ENCODE measurements at regions not wholly inside any gene's neighbourhood (a gene's known extent, or its start where the extent isn't known, plus 50 kb on each side); places are given as distances from the start of the nearest gene placed in this dataset.

- H3K4me2 ChIP-seq (ENCODE audit: insufficient read depth in 1 of 2, low read depth in 2 of 2, low read length in 2 of 2) = no peak overlapping the region
- H3K23me2 ChIP-seq (ENCODE audit: low read depth, low read length) = no peaks in the 10 kb centered on the region
- no peaks in the 10 kb centered on the region for H3K27me3 ChIP-seq (replicated peaks in 1 of 4; ENCODE audit: control insufficient read depth in 3 of 4, extremely low read depth in 1 of 4, insufficient read depth in 3 of 4, low read length in 3 of 4)
- no peaks in the 10 kb centered on the region for H3K4me1 ChIP-seq (replicated peaks in 1 of 4; ENCODE audit: control insufficient read depth in 3 of 4, insufficient read depth in 4 of 4, low read length in 3 of 4)
- H3K9ac ChIP-seq (replicated peaks in 1 of 4; ENCODE audit: extremely low read depth in 1 of 4, low read depth in 3 of 4, low read length in 3 of 4) = no peak overlapping the region
- H2AK5ac ChIP-seq (ENCODE audit: low read depth, low read length) = no peak overlapping the region
- H2BK15ac ChIP-seq (ENCODE audit: low read length) = no peak overlapping the region
- no peak overlapping the region for H2BK20ac ChIP-seq (ENCODE audit: low read length)
- H3K56ac ChIP-seq (replicated peaks; ENCODE audit: insufficient read length, low read depth, low read length) = no peak overlapping the region
- no peak for DNase-seq (ENCODE audit: low read depth in 1 of 2, low spot score in 2 of 2)
- no peak overlapping the region for H3K27ac ChIP-seq (ENCODE audit: low read depth, low read length)
- H2BK12ac ChIP-seq (ENCODE audit: low read depth, low read length) = no peak overlapping the region
- ChIA-PET POLR2A (ENCODE audit: partially characterized antibody) (no interaction called here), CTCF (ENCODE audit: partially characterized antibody) (interaction anchor here (1.0 kb wide), 1 partner anchor 22 kb away, joined by 4 read pairs; no protein-coding TSS in a partner anchor)
- H3K79me2 ChIP-seq (ENCODE audit: control insufficient read depth in 1 of 2, insufficient read depth in 2 of 2, low read length in 2 of 2) = no peaks in the 10 kb centered on the region
- H4K5ac ChIP-seq (ENCODE audit: insufficient read length, low read depth, low read length) = no peak overlapping the region
- H4K91ac ChIP-seq (replicated peaks; ENCODE audit: insufficient read length, low read length) = no peak overlapping the region
- no peak overlapping the region for H3K4me3 ChIP-seq (ENCODE audit: extremely low read depth in 1 of 4, insufficient read depth in 2 of 4, low read depth in 3 of 4, low read length in 4 of 4)
- no peaks in the 10 kb centered on the region for H3K36me3 ChIP-seq (ENCODE audit: control insufficient read depth in 2 of 4, insufficient read depth in 4 of 4, low read length in 3 of 4)
- no peak overlapping the region; the same call in 1 of the 2 replicates for H2AFZ ChIP-seq (ENCODE audit: low read length)
- H2BK5ac ChIP-seq (ENCODE audit: low read depth, low read length) = no peak overlapping the region
- H3K23ac ChIP-seq (ENCODE audit: insufficient read length) = no peak overlapping the region
- FAIRE-seq = no peak
- H4K8ac ChIP-seq (ENCODE audit: extremely low read depth, insufficient read depth, low read length) = no peak overlapping the region
- H3K4ac ChIP-seq (replicated peaks; ENCODE audit: insufficient read length, low read depth, low read length) = no peak overlapping the region
- H3K9me3 ChIP-seq (ENCODE audit: insufficient read depth in 2 of 2, low read depth in 1 of 2, low read length in 1 of 2) = no peaks in the 10 kb centered on the region
- no peak overlapping the region for H3K18ac ChIP-seq (ENCODE audit: extremely low read depth, low read length)
- H3K79me1 ChIP-seq (ENCODE audit: low read depth, low read length) = no peaks in the 10 kb centered on the region
- no peak overlapping the region for H3K14ac ChIP-seq (ENCODE audit: insufficient read length)
- H4K20me1 ChIP-seq (replicated peaks in 1 of 2; ENCODE audit: control insufficient read depth in 1 of 2, insufficient read depth in 2 of 2, low read length in 2 of 2) = no peaks in the 10 kb centered on the region
- WGBS, 2 experiments (ENCODE audit: extremely low coverage in 1 of 2, insufficient coverage in 1 of 2, insufficient read length in 1 of 2, insufficient replicate concordance in 2 of 2, low coverage in 1 of 2, low lambda C conversion rate in 2 of 2, missing lambda C conversion rate in 1 of 2) = 85% methylated on average over 6 of the region's 6 CpGs; no CpG with 5 or more reads in 1 of the 2 experiments
- H2BK120ac ChIP-seq (replicated peaks; ENCODE audit: low read depth, low read length) = no peak overlapping the region
- TF ChIP-seq CTCF (IDR thresholded peaks at IDR 0.05; ENCODE audit: control extremely low read depth in 1 of 3, insufficient read depth in 1 of 3, low read depth in 1 of 3, low read length in 3 of 3) = no peak
- TF ChIP-seq JUND (IDR thresholded peaks at IDR 0.05; ENCODE audit: low read length) = no peak
- no peak for TF ChIP-seq TCF12 (IDR thresholded peaks at IDR 0.05; ENCODE audit: low read depth, low read length)
- TF ChIP-seq EP300 (IDR thresholded peaks at IDR 0.05; ENCODE audit: borderline replicate concordance in 1 of 2, low read depth in 2 of 2, low read length in 2 of 2) = no peak
- no peak for TF ChIP-seq SIRT6 (IDR thresholded peaks at IDR 0.05; ENCODE audit: low read length)
- no peak for TF ChIP-seq BCL11A (IDR thresholded peaks at IDR 0.05; ENCODE audit: low read depth in 2 of 2, low read length in 2 of 2)
- no peak for TF ChIP-seq GTF2F1 (IDR thresholded peaks at IDR 0.05; ENCODE audit: borderline replicate concordance, low read depth, low read length)
- TF ChIP-seq EZH2 (IDR thresholded peaks at IDR 0.05; ENCODE audit: low read depth, low read length, severe bottlenecking) = no peak
- TF ChIP-seq MAX (IDR thresholded peaks at IDR 0.05) = no peak
These were observed 145.6 kb upstream of the NCK2 start for GRCh38 chr2:105598829-105599698.
